WTC11 (cell line): ENCODE measurements at regions not wholly inside any gene's neighbourhood (a gene's known extent, or its start where the extent isn't known, plus 50 kb on each side); places are given as distances from the start of the nearest gene placed in this dataset.

Source experiments
- ATAC-seq: fragments of 200-7000 bp; cut with Tn5 transposase; 2 replicates; pipeline ENCODE4 v1.10.0; 2021; ENCODE audit warnings: mild to moderate bottlenecking, moderate library complexity
- CTCF ChIA-PET: fragments of 300-600 bp; sonication (Branson Sonifier 250); formaldehyde crosslinking; loops from one replicate; lab custom pipeline; 2021; ENCODE audit warnings: antibody characterized with exemption; lab: Charles Lee
- POLR2A ChIA-PET: fragments of 350-600 bp; sonication (Branson Sonifier 250); formaldehyde crosslinking; loops from one replicate; lab custom pipeline; 2021; ENCODE audit warnings: antibody characterized with exemption; lab: Charles Lee
- DNase-seq: peaks from one replicate; pipeline ENCODE4 v3.0.0; 2021; ENCODE audit warnings: low spot score
- H3K27ac Mint-ChIP-seq: 2 replicates; pipeline ENCODE4 v1.8.0; 2021; ENCODE audit warnings: mixed read lengths
- H3K27me3 Mint-ChIP-seq: 2 replicates; pipeline ENCODE4 v1.8.0; 2021; ENCODE audit warnings: low read depth, mild to moderate bottlenecking, moderate library complexity, mixed read lengths
- H3K36me3 Mint-ChIP-seq: 2 replicates; pipeline ENCODE4 v1.8.0; 2021; ENCODE audit warnings: mixed read lengths
- H3K4me1 Mint-ChIP-seq: 2 replicates; pipeline ENCODE4 v1.8.0; 2022; ENCODE audit warnings: mixed read lengths
- H3K4me3 Mint-ChIP-seq: 2 replicates; pipeline ENCODE4 v1.8.0; 2021; ENCODE audit warnings: mild to moderate bottlenecking, moderate library complexity, mixed read lengths
- H3K9me3 Mint-ChIP-seq: 2 replicates; pipeline ENCODE4 v1.8.0; 2021; ENCODE audit warnings: mixed read lengths
- ATF2 ChIP-seq: sonication (generic); formaldehyde crosslinking; IDR thresholded peaks from 2 replicates; pipeline ENCODE4 v1.8.1; 2022; ENCODE audit warnings: low read depth, missing genetic modification reagents, borderline replicate concordance
- CTCF ChIP-seq: fragments of 200-600 bp; IDR thresholded peaks from 2 replicates; pipeline ENCODE4 v1.8.0; 2022; ENCODE audit warnings: antibody characterized with exemption
- GRHL2 ChIP-seq: fragments of 250-450 bp; sonication (Bioruptor Pico); IDR thresholded peaks from 2 replicates; pipeline ENCODE4 v1.8.0; 2022; ENCODE audit warnings: mild to moderate bottlenecking, moderate library complexity; ENCODE audit not compliant: insufficient replicate concordance, severe bottlenecking
- HMGA2 ChIP-seq: fragments of 250-450 bp; sonication (Bioruptor Pico); IDR thresholded peaks from 2 replicates; pipeline ENCODE4 v1.4.0; 2021; ENCODE audit warnings: mild to moderate bottlenecking, moderate library complexity
- IRF2 ChIP-seq: sonication (generic); formaldehyde crosslinking; IDR thresholded peaks from 2 replicates; pipeline ENCODE4 v1.8.0; 2022; ENCODE audit warnings: low read depth, missing genetic modification reagents, borderline replicate concordance
- JUN ChIP-seq: sonication (generic); formaldehyde crosslinking; IDR thresholded peaks from 2 replicates; pipeline ENCODE4 v1.8.0; 2023; ENCODE audit warnings: mild to moderate bottlenecking, missing genetic modification reagents
- KAT7 ChIP-seq: sonication (generic); formaldehyde crosslinking; IDR thresholded peaks from 2 replicates; pipeline ENCODE4 v1.8.1; 2023; ENCODE audit warnings: missing genetic modification reagents, mild to moderate bottlenecking, borderline replicate concordance
- MXD4 ChIP-seq: fragments of 250-450 bp; sonication (Bioruptor Pico); IDR thresholded peaks from 2 replicates; pipeline ENCODE4 v1.8.0; 2021; ENCODE audit warnings: mild to moderate bottlenecking, moderate library complexity, borderline replicate concordance
- NFYB ChIP-seq: sonication (generic); formaldehyde crosslinking; conservative IDR thresholded peaks from 2 replicates; pipeline ENCODE4 v1.8.0; 2022; ENCODE audit warnings: low read depth, missing genetic modification reagents
- NR3C1 ChIP-seq: sonication (generic); formaldehyde crosslinking; conservative IDR thresholded peaks from 2 replicates; pipeline ENCODE4 v1.8.1; 2023; ENCODE audit warnings: low read depth, mild to moderate bottlenecking, missing genetic modification reagents
- PREB ChIP-seq: sonication (generic); formaldehyde crosslinking; IDR thresholded peaks from 2 replicates; pipeline ENCODE4 v1.8.1; 2022; ENCODE audit warnings: mild to moderate bottlenecking, missing genetic modification reagents, moderate library complexity, borderline replicate concordance
- TCF7 ChIP-seq: sonication (generic); formaldehyde crosslinking; IDR thresholded peaks from 2 replicates; pipeline ENCODE4 v1.8.0; 2022; ENCODE audit warnings: mild to moderate bottlenecking, low read depth, missing genetic modification reagents, moderate library complexity
- TEAD4 ChIP-seq: sonication (generic); formaldehyde crosslinking; IDR thresholded peaks from 2 replicates; pipeline ENCODE4 v1.8.0; 2022; ENCODE audit warnings: mild to moderate bottlenecking, missing genetic modification reagents
- ZNF281 ChIP-seq: sonication (generic); formaldehyde crosslinking; IDR thresholded peaks from 2 replicates; pipeline ENCODE4 v1.8.0; 2023; ENCODE audit warnings: mild to moderate bottlenecking, missing genetic modification reagents
- ZNF317 ChIP-seq: sonication (generic); formaldehyde crosslinking; IDR thresholded peaks from 2 replicates; pipeline ENCODE4 v1.8.1; 2023; ENCODE audit warnings: low read depth, mild to moderate bottlenecking, moderate library complexity, missing genetic modification reagents, borderline replicate concordance
- TF ChIP-seq, protein P1 (sequence below): sonication (generic); formaldehyde crosslinking; IDR thresholded peaks from 2 replicates; pipeline ENCODE4 v1.8.1; 2023; ENCODE audit warnings: mild to moderate bottlenecking, missing genetic modification reagents
- TF ChIP-seq, protein P2 (sequence below): sonication (generic); formaldehyde crosslinking; IDR thresholded peaks from 2 replicates; pipeline ENCODE4 v1.8.1; 2023; ENCODE audit warnings: mild to moderate bottlenecking, moderate library complexity, missing genetic modification reagents

GRCh38 chr10:65846541-65846940, 1079.3 kb upstream of the LRRTM3 start:
- ATAC-seq (no peak), DNase-seq (no peak)
- CTCF ChIA-PET, result no interaction called here
- H3K36me3 Mint-ChIP-seq, result no peaks in the 10 kb centered on the region
- TF ChIP-seq ZNF317, result no peak
- no peak for TF ChIP-seq TCF7 (CRISPR knock-in tag)
- no peak for TF ChIP-seq JUN (CRISPR knock-in tag)
- H3K27ac Mint-ChIP-seq, result no peak overlapping the region
- H3K4me1 Mint-ChIP-seq, result no peaks in the 10 kb centered on the region
- H3K27me3 Mint-ChIP-seq, result no peaks in the 10 kb centered on the region
- H3K9me3 Mint-ChIP-seq, result peaks cover 4% of the 10 kb centered on the region
- POLR2A ChIA-PET, result no interaction called here
- no peak overlapping the region for H3K4me3 Mint-ChIP-seq

- DNase-seq, result no peak
- Mint-ChIP-seq H3K36me3 (no peaks in the 10 kb centered on the region), H3K4me1 (no peaks in the 10 kb centered on the region), H3K4me3 (no peak overlapping the region), H3K9me3 (peaks cover 4% of the 10 kb centered on the region), H3K27ac (no peak overlapping the region), H3K27me3 (no peaks in the 10 kb centered on the region)
- TF ChIP-seq GRHL2 (no peak), NR3C1 (CRISPR knock-in tag) (no peak), JUN (CRISPR knock-in tag) (no peak)
- POLR2A ChIA-PET, result no interaction called here
- ATAC-seq, result no peak
- CTCF ChIA-PET, result no interaction called here
Observed at GRCh38 chr10:65846949-65847348, 1078.9 kb upstream of the LRRTM3 start.

- POLR2A ChIA-PET, result no interaction called here
- H3K4me3 Mint-ChIP-seq, result no peak overlapping the region
- DNase-seq (no peak), ATAC-seq (no peak)
- CTCF ChIA-PET, result no interaction called here
- H3K9me3 Mint-ChIP-seq, result no peaks in the 10 kb centered on the region
- H3K27ac Mint-ChIP-seq, result no peak overlapping the region
- no peaks in the 10 kb centered on the region for H3K4me1 Mint-ChIP-seq
- no peaks in the 10 kb centered on the region for H3K36me3 Mint-ChIP-seq
- no peaks in the 10 kb centered on the region for H3K27me3 Mint-ChIP-seq
- TF ChIP-seq HMGA2 (no peak), KAT7 (CRISPR knock-in tag) (no peak), ATF2 (CRISPR knock-in tag) (no peak), NFYB (CRISPR knock-in tag) (no peak), TEAD4 (no peak), IRF2 (CRISPR knock-in tag) (no peak), ZNF281 (CRISPR knock-in tag) (no peak), MXD4 (CRISPR knock-in tag) (no peak), ZNF317 (no peak), PREB (CRISPR knock-in tag) (no peak), CTCF (no peak)
- TF ChIP-seq, protein P1, sequence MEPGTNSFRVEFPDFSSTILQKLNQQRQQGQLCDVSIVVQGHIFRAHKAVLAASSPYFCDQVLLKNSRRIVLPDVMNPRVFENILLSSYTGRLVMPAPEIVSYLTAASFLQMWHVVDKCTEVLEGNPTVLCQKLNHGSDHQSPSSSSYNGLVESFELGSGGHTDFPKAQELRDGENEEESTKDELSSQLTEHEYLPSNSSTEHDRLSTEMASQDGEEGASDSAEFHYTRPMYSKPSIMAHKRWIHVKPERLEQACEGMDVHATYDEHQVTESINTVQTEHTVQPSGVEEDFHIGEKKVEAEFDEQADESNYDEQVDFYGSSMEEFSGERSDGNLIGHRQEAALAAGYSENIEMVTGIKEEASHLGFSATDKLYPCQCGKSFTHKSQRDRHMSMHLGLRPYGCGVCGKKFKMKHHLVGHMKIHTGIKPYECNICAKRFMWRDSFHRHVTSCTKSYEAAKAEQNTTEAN (CRISPR knock-in tag), result no peak
- TF ChIP-seq, protein P2, sequence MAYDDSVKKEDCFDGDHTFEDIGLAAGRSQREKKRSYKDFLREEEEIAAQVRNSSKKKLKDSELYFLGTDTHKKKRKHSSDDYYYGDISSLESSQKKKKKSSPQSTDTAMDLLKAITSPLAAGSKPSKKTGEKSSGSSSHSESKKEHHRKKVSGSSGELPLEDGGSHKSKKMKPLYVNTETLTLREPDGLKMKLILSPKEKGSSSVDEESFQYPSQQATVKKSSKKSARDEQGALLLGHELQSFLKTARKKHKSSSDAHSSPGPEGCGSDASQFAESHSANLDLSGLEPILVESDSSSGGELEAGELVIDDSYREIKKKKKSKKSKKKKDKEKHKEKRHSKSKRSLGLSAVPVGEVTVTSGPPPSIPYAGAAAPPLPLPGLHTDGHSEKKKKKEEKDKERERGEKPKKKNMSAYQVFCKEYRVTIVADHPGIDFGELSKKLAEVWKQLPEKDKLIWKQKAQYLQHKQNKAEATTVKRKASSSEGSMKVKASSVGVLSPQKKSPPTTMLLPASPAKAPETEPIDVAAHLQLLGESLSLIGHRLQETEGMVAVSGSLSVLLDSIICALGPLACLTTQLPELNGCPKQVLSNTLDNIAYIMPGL (CRISPR knock-in tag), result no peak
Observed at GRCh38 chr10:65847436-65848230, 1078.2 kb upstream of the LRRTM3 start.
